Stomach (tissue), 8 donors: ENCODE measurements at regions not wholly inside any gene's neighbourhood (a gene's known extent, or its start where the extent isn't known, plus 50 kb on each side); places are given as distances from the start of the nearest gene placed in this dataset.
A peak's percentile ranks its signal among the peaks of the same experiment; 100 is the strongest.

ENCODE experiments used
- DNase-seq, 2 donors: peaks; one replicate each; pipeline versions ENCODE4 v3.0.0 to v3.0.0-alpha.2; 2013 to 2019
- H3K27ac ChIP-seq, 5 donors: fragments of 200-600 bp in 4 of 5; sonication (generic) in 4 of 5; one replicate each; pipeline ENCODE4 v1.5.1; 2013 to 2019; ENCODE audit warnings: mild to moderate bottlenecking in 1 of 5, moderate library complexity in 1 of 5
- H3K27me3 ChIP-seq, 3 donors: fragments of 200-600 bp; sonication (generic); one replicate each; pipeline ENCODE4 v1.5.1; 2017 to 2019; ENCODE audit warnings: mixed run types in 1 of 3
- H3K36me3 ChIP-seq, 4 donors: fragments of 200-600 bp; sonication (generic); 1 replicate in 3 of 4; 2 replicates in 1 of 4; pipeline ENCODE4 v1.5.1; 2016 to 2019
- H3K4me1 ChIP-seq, 4 donors: fragments of 200-600 bp; sonication (generic); one replicate each; pipeline ENCODE4 v1.5.1; 2016 to 2019
- H3K4me3 ChIP-seq, 4 donors: fragments of 200-600 bp; sonication (generic) in 3 of 4; one replicate each; pipeline ENCODE4 v1.5.1; 2016 to 2019; ENCODE audit warnings: mild to moderate bottlenecking in 1 of 4
- H3K9me3 ChIP-seq, 4 donors: fragments of 200-600 bp; sonication (generic); one replicate each; pipeline ENCODE4 v1.5.1; 2016 to 2019
- CTCF ChIP-seq, 7 experiments: fragments of 450-650 bp in 4 of 7; fragments of 200-600 bp in 3 of 7; sonication (generic) in 3 of 7; IDR thresholded peaks; one replicate each; pipeline ENCODE4 v1.5.1; 2016 to 2019; ENCODE audit warnings: antibody characterized with exemption in 7 of 7, control low read depth in 2 of 7, mild to moderate bottlenecking in 1 of 7
- EP300 ChIP-seq: sonication (generic); formaldehyde crosslinking; IDR thresholded peaks from one replicate; pipeline ENCODE4 v1.6.1; 2017; ENCODE audit warnings: antibody characterized with exemption
- POLR2A ChIP-seq, 4 donors: fragments of 450-650 bp; IDR thresholded peaks; one replicate each; pipeline ENCODE4 v1.6.1; 2016; ENCODE audit warnings: antibody characterized with exemption in 4 of 4, control low read depth in 2 of 4, mild to moderate bottlenecking in 1 of 4, moderate library complexity in 1 of 4
- POLR2AphosphoS5 ChIP-seq, 3 donors: sonication (generic); formaldehyde crosslinking; IDR thresholded peaks; one replicate each; pipeline ENCODE4 v1.6.1; 2016; ENCODE audit warnings: antibody characterized with exemption in 3 of 3
- WGBS, 5 donors: extraction: QIAGEN DNeasy Blood & Tissue Kit in 3 of 5; methylation state at CpG; one replicate each; pipeline versions ENCODE4 v1.1.5 to v1.1.7; 2013 to 2018; 5-methylcytosine and 5-hydroxymethylcytosine counted together
- intact Hi-C: fragments of 100-400 bp; cut with DNase I; formaldehyde crosslinking; loops from one replicate; pipeline ENCODE4 v1.15.1; 2023; ENCODE audit warnings: low total_unique reads
- donor health status: healthy with polysubstance abuse.
- donor health status: Bipolar disorder and iron deficiency.
- donor health status: healthy.

GRCh38 chr15:31474059-31474868 lies 147.6 kb downstream of the KLF13 start:
- H3K36me3 ChIP-seq = no peaks in the 10 kb centered on the region
- H3K4me1 ChIP-seq = peaks cover 0 to 19% (median 10%) of the 10 kb centered on the region in 4 donors
- no peaks in the 10 kb centered on the region for H3K9me3 ChIP-seq
- peak in 1 of 2 donors; percentile 14 for DNase-seq
- no peak overlapping the region for H3K4me3 ChIP-seq
- peaks cover 0 to 6% (median 0%) of the 10 kb centered on the region in 3 donors for H3K27me3 ChIP-seq
- intact Hi-C loops = no loop called here
- 83 to 88% (median 86%) methylated on average over 10 of the region's 10 CpGs for WGBS, 5 donors
- H3K27ac ChIP-seq = peak overlapping the region in 1 of 5 donors; percentile 68
- TF ChIP-seq EP300 (no peak), POLR2A (IDR thresholded peaks at IDR 0.05) (no peak), POLR2AphosphoS5 (IDR thresholded peaks at IDR 0.05) (no peak), CTCF (IDR thresholded peaks at IDR 0.05) (no peak)

GRCh38 chr15:31476236-31476810 lies 149.7 kb downstream of the KLF13 start:
- peak in 1 of 2 donors; percentile 20 for DNase-seq
- no peaks in the 10 kb centered on the region for H3K9me3 ChIP-seq
- intact Hi-C loops = no loop called here
- WGBS, 5 donors = 72 to 90% (median 78%) methylated on average over 5 to 7 of the region's 7 CpGs
- TF ChIP-seq EP300 = no peak
- TF ChIP-seq POLR2AphosphoS5 (IDR thresholded peaks at IDR 0.05) = no peak
- no peak for TF ChIP-seq CTCF (IDR thresholded peaks at IDR 0.05)
- no peak for TF ChIP-seq POLR2A (IDR thresholded peaks at IDR 0.05)
- peaks cover 0 to 19% (median 10%) of the 10 kb centered on the region in 4 donors for H3K4me1 ChIP-seq
- no peak overlapping the region for H3K27ac ChIP-seq
- H3K27me3 ChIP-seq = peaks cover 0 to 7% (median 0%) of the 10 kb centered on the region in 3 donors
- no peak overlapping the region for H3K4me3 ChIP-seq
- H3K36me3 ChIP-seq = no peaks in the 10 kb centered on the region

GRCh38 chr15:31476866-31477265 lies 150.2 kb downstream of the KLF13 start:
- H3K4me1 ChIP-seq = peaks cover 0 to 15% (median 10%) of the 10 kb centered on the region in 4 donors
- no peak overlapping the region for H3K27ac ChIP-seq
- peak in 1 of 2 donors; percentile 17 for DNase-seq
- 70 to 85% (median 80%) methylated on average over 4 to 5 of the region's 5 CpGs for WGBS, 5 donors
- H3K27me3 ChIP-seq = peaks cover 0 to 11% (median 0%) of the 10 kb centered on the region in 3 donors
- TF ChIP-seq CTCF (IDR thresholded peaks at IDR 0.05) (no peak), POLR2AphosphoS5 (IDR thresholded peaks at IDR 0.05) (no peak), POLR2A (IDR thresholded peaks at IDR 0.05) (no peak), EP300 (no peak)
- H3K4me3 ChIP-seq = no peak overlapping the region
- intact Hi-C loops = no loop called here
- no peaks in the 10 kb centered on the region for H3K36me3 ChIP-seq
- H3K9me3 ChIP-seq = no peaks in the 10 kb centered on the region

- peaks cover 0 to 16% (median 4%) of the 10 kb centered on the region in 3 donors for H3K27me3 ChIP-seq
- H3K4me1 ChIP-seq = peaks cover 0 to 14% (median 8%) of the 10 kb centered on the region in 4 donors
- no peak overlapping the region for H3K4me3 ChIP-seq
- intact Hi-C loops = no loop called here
- DNase-seq = peak in 1 of 2 donors; percentile 11
- WGBS, 5 donors = 93 to 99% (median 97%) methylated on average over 4 of the region's 4 CpGs
- no peaks in the 10 kb centered on the region for H3K36me3 ChIP-seq
- TF ChIP-seq POLR2A (IDR thresholded peaks at IDR 0.05) (no peak), EP300 (no peak), POLR2AphosphoS5 (IDR thresholded peaks at IDR 0.05) (no peak), CTCF (IDR thresholded peaks at IDR 0.05) (no peak)
- H3K9me3 ChIP-seq = no peaks in the 10 kb centered on the region
- H3K27ac ChIP-seq = no peak overlapping the region
Measured at GRCh38 chr15:31477301-31477700, 150.7 kb downstream of the KLF13 start.
